Osteoblast (primary cell): ENCODE measurements at regions not wholly inside any gene's neighbourhood (a gene's known extent, or its start where the extent isn't known, plus 50 kb on each side); places are given as distances from the start of the nearest gene placed in this dataset.
A peak's percentile ranks its signal among the peaks of the same experiment; 100 is the strongest.
"Not testable (repeated sequence)": the region's sequence is repeated elsewhere in the genome, so short reads cannot be mapped to it uniquely, and the experiment has no call there.

ENCODE experiments used
- DNase-seq: peaks from one replicate; pipeline ENCODE4 v3.0.0; 2011; ENCODE audit warnings: low spot score, mixed read lengths; ENCODE audit not compliant: insufficient read length; ENCODE audit errors: missing footprints
- H2AFZ ChIP-seq: 2 replicates; pipeline ENCODE4 v1.6.0; 2011; ENCODE audit warnings: mild to moderate bottlenecking, low read length
- H3K27ac ChIP-seq: 2 replicates; pipeline ENCODE4 v1.5.1; 2011; ENCODE audit warnings: mild to moderate bottlenecking, low read depth, low read length, moderate library complexity
- H3K27me3 ChIP-seq: 2 replicates; pipeline ENCODE4 v1.6.0; 2012; ENCODE audit warnings: mild to moderate bottlenecking, control low read depth, inconsistent platforms, low read length, moderate library complexity; ENCODE audit not compliant: insufficient read depth
- H3K36me3 ChIP-seq: 2 replicates; pipeline ENCODE4 v1.5.1; 2011; ENCODE audit warnings: mild to moderate bottlenecking, low read length, control low read depth, moderate library complexity; ENCODE audit not compliant: insufficient read depth
- H3K4me1 ChIP-seq: 2 replicates; pipeline ENCODE4 v1.5.1; 2011; ENCODE audit warnings: mild to moderate bottlenecking, low read length, control low read depth, moderate library complexity; ENCODE audit not compliant: insufficient read depth
- H3K4me2 ChIP-seq: 2 replicates; pipeline ENCODE4 v1.6.0; 2011; ENCODE audit warnings: mild to moderate bottlenecking, low read length; ENCODE audit not compliant: insufficient read depth
- H3K4me3 ChIP-seq: fragments of 200-600 bp; sonication (generic); 3 replicates; pipeline ENCODE4 v1.5.1; 2012; ENCODE audit warnings: mild to moderate bottlenecking, low read length, inconsistent platforms; ENCODE audit not compliant: insufficient read depth
- H3K79me2 ChIP-seq: 2 replicates; pipeline ENCODE4 v1.6.0; 2012; ENCODE audit warnings: mild to moderate bottlenecking, low read length, control low read depth, inconsistent platforms; ENCODE audit not compliant: insufficient read depth
- H3K9me3 ChIP-seq: 2 replicates; pipeline ENCODE4 v1.5.1; 2011; ENCODE audit warnings: low read depth, low read length, control low read depth
- H4K20me1 ChIP-seq: 2 replicates; pipeline ENCODE4 v1.6.0; 2012; ENCODE audit warnings: mild to moderate bottlenecking, low read length, control low read depth; ENCODE audit not compliant: insufficient read depth
- TF ChIP-seq, protein P1 (sequence below): IDR thresholded peaks from 2 replicates; pipeline ENCODE4 v1.5.1; 2011; ENCODE audit warnings: mild to moderate bottlenecking, low read depth, low read length, moderate library complexity; ENCODE audit errors: extremely low read depth

DNA sequence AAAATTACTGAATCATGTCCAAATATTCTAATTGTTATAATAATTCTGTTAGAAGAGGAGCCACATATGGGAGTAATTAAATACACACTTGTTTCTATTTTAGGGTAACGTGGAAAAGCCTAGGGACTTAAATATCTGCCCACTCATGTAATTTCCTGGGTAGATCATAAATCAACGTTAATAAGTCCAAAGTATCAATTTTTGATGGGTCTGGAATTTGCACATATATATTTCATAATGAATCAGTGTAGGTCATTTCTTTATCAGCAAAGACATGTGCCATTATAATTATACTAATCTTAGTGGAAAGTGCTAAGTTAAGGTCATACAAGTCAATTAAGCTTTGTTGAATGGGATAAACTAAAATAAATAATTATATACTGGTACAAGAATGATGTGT is 346.2 kb downstream of the ZBBX start:
- H3K36me3 ChIP-seq: no peaks in the 10 kb centered on the region
- H3K27ac ChIP-seq: no peak overlapping the region
- no peaks in the 10 kb centered on the region for H3K27me3 ChIP-seq
- no peaks in the 10 kb centered on the region for H3K79me2 ChIP-seq
- DNase-seq: no peak
- H3K4me2 ChIP-seq: no peak overlapping the region
- H3K9me3 ChIP-seq: no peaks in the 10 kb centered on the region
- no peaks in the 10 kb centered on the region for H3K4me1 ChIP-seq
- H4K20me1 ChIP-seq: no peaks in the 10 kb centered on the region
- H3K4me3 ChIP-seq: no peak overlapping the region
- TF ChIP-seq, protein P1, sequence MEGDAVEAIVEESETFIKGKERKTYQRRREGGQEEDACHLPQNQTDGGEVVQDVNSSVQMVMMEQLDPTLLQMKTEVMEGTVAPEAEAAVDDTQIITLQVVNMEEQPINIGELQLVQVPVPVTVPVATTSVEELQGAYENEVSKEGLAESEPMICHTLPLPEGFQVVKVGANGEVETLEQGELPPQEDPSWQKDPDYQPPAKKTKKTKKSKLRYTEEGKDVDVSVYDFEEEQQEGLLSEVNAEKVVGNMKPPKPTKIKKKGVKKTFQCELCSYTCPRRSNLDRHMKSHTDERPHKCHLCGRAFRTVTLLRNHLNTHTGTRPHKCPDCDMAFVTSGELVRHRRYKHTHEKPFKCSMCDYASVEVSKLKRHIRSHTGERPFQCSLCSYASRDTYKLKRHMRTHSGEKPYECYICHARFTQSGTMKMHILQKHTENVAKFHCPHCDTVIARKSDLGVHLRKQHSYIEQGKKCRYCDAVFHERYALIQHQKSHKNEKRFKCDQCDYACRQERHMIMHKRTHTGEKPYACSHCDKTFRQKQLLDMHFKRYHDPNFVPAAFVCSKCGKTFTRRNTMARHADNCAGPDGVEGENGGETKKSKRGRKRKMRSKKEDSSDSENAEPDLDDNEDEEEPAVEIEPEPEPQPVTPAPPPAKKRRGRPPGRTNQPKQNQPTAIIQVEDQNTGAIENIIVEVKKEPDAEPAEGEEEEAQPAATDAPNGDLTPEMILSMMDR: no peak
- no peak overlapping the region for H2AFZ ChIP-seq

DNA sequence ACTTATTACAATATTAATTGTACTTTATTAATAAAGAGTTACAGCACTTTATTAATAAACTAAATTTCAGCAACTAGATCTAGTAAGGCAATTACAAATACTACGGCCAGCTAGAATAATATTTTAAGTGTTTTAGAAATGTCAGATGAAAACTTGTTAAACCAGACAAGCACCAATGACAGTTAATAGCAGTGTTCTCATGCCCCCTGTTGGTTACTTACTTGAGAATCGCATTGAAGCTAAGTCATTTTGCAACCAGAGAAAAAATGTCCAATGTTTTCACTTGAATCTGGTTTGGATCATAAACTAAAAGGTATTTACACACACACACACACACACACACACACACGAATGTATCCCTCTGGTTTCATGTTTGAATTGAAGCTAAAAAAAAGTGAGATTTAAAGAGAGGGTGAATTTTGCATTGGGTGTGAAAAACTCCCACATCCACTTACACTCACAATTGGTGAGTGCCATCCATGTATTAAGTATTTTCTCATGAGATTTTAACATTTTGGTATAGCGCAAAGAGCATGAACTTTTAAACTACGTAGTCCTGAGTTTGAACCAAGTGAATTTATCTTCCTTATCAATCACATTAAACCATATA is 347.7 kb downstream of the ZBBX start:
- Histone ChIP-seq H3K27ac (no peak overlapping the region), H3K9me3 (no peaks in the 10 kb centered on the region), H2AFZ (no peak overlapping the region), H3K27me3 (no peaks in the 10 kb centered on the region), H4K20me1 (no peaks in the 10 kb centered on the region), H3K4me3 (no peak overlapping the region), H3K79me2 (no peaks in the 10 kb centered on the region), H3K36me3 (no peaks in the 10 kb centered on the region), H3K4me2 (no peak overlapping the region), H3K4me1 (no peaks in the 10 kb centered on the region)
- TF ChIP-seq, protein P1: no peak
- peak; percentile 60 for DNase-seq

DNA sequence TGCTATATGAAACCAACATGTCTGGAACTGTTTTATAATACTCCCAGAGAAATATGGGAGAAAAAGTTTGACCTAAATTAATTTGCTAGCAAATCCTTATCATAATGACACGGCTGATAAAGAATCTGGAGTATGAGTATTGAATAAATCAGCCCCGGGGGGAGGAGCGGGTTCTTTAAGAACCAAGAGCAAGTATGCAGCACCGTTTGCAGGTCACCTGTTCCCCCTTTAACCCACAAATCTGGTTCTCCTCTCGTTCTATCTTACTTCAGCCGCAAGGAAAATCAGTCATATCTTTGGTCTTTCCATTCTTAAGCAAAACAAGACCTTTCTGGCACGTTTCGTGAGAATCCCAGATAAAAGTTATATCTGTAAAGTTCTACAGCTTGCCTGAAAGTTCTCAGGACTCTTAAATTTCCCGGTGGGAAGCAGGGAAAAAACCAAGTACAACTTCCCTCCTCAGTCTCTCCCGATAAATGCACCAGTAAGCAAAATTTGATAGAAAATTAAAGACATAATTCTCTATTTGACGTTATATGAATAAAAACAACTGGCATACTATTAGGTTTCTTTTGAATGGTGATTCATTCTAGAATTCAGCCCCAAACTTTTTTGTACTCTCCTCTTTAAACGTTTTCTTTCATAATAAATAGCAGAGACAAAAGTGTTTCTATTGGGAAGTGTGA is 348.6 kb downstream of the ZBBX start:
- H3K4me1 ChIP-seq: no peaks in the 10 kb centered on the region
- no peaks in the 10 kb centered on the region for H4K20me1 ChIP-seq
- H3K4me3 ChIP-seq: no peak overlapping the region
- H2AFZ ChIP-seq: no peak overlapping the region
- TF ChIP-seq, protein P1: no peak
- H3K36me3 ChIP-seq: no peaks in the 10 kb centered on the region
- H3K79me2 ChIP-seq: no peaks in the 10 kb centered on the region
- H3K27me3 ChIP-seq: no peaks in the 10 kb centered on the region
- H3K9me3 ChIP-seq: no peaks in the 10 kb centered on the region
- no peak overlapping the region for H3K27ac ChIP-seq
- DNase-seq: no peak
- H3K4me2 ChIP-seq: no peak overlapping the region

DNA sequence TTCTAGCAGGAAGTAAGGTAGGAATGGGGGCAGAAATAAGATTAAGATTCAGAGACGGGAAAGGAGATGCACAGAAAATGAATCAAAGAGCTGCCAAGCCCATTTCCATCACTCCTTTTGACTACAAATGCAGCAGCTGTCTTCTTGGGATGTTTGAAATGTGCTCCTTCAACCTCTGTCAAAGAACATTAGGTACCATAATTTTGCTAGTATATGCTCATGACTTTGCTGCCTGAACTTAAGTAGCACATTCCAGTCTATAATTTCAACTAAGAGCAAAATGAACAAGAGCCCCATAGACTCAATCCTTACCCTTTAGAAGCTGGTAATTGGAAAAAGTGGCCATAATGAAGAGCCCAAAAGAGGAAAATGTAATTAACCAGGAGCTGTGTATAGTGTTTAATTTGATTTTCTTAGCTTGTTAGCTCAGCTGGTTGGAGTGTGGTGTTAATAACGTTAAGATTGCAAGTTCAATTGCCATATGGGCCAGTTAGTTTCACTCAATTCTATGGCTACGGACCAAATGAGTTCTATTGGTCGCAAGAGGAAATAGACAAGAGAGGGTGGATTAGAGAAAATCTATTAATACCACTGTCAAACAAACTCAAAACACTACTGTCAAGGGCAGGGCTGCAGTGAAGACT is 349.9 kb downstream of the ZBBX start:
- Histone ChIP-seq H3K9me3 (no peaks in the 10 kb centered on the region), H3K4me3 (no peak overlapping the region)
- DNase-seq: no peak

DNA sequence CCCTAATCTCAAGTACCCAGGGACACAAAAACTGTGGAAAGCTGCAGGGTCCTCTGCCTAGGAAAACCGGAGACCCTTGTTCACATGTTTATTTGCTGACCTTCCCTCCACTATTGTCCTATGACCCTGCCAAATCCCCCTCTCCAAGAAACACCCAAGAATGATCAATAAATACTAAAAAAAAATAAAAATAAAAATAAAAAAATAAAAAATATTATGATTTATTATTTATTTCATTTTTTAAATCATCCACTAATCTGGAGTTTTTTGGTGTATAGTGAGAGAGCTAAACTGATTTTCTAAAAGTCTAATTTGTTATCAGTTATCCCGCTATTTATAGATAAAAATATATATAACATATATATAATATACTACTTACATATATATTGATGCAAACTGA is 360.6 kb downstream of the ZBBX start:
- H3K79me2 ChIP-seq, H3K27ac ChIP-seq, H3K4me3 ChIP-seq, DNase-seq, H3K27me3 ChIP-seq, H3K9me3 ChIP-seq, H3K4me1 ChIP-seq, H3K4me2 ChIP-seq, H4K20me1 ChIP-seq, H3K36me3 ChIP-seq, H2AFZ ChIP-seq: not testable (repeated sequence)

More for the DNA sequence above, 349.9 kb downstream of the ZBBX start:
- Histone ChIP-seq H3K36me3 (no peaks in the 10 kb centered on the region), H3K27me3 (no peaks in the 10 kb centered on the region), H3K4me1 (no peaks in the 10 kb centered on the region), H3K27ac (no peak overlapping the region), H3K79me2 (no peaks in the 10 kb centered on the region), H4K20me1 (no peaks in the 10 kb centered on the region), H3K4me2 (no peak overlapping the region), H2AFZ (no peak overlapping the region)
- TF ChIP-seq, protein P1: no peak
